NB4 (cell line): ENCODE measurements at regions not wholly inside any gene's neighbourhood (a gene's known extent, or its start where the extent isn't known, plus 50 kb on each side); places are given as distances from the start of the nearest gene placed in this dataset.

Experiments used
- MYC ChIP-seq: IDR thresholded peaks from 2 replicates; pipeline ENCODE4 v1.6.1; 2011; ENCODE audit warnings: low read depth, low read length
- POLR2A ChIP-seq: IDR thresholded peaks from 2 replicates; pipeline ENCODE4 v1.6.1; 2011; ENCODE audit warnings: mild to moderate bottlenecking; ENCODE audit not compliant: insufficient read length; ENCODE audit errors: extremely low read depth
- TF ChIP-seq, protein P1 (sequence below): IDR thresholded peaks from one replicate; pipeline ENCODE4 v1.5.1; 2012; ENCODE audit warnings: low read depth, low read length
- TF ChIP-seq, protein P2 (sequence below): IDR thresholded peaks from 2 replicates; pipeline ENCODE4 v1.6.1; 2011; ENCODE audit warnings: low read depth, low read length

DNA sequence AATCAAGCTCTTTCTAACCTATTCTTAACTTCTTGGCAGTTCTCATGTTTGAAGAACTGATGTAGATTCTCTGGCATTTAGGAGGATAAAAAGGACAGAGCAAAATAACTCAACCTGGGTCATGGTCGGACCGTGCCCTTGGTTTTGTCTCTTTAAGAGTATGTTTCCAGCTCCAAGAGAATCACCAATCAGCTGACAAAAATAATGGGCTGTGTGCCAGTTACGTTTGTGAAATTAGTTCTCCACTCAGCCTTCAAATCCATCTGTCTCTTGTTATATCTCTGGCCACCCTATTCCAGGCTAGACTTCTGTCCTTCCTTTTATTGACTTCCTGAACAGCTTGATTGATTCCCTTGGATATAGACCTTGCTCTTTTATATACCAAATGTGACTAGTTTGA lies 225.7 kb downstream of the EPHA4 start:
- TF ChIP-seq, protein P1, sequence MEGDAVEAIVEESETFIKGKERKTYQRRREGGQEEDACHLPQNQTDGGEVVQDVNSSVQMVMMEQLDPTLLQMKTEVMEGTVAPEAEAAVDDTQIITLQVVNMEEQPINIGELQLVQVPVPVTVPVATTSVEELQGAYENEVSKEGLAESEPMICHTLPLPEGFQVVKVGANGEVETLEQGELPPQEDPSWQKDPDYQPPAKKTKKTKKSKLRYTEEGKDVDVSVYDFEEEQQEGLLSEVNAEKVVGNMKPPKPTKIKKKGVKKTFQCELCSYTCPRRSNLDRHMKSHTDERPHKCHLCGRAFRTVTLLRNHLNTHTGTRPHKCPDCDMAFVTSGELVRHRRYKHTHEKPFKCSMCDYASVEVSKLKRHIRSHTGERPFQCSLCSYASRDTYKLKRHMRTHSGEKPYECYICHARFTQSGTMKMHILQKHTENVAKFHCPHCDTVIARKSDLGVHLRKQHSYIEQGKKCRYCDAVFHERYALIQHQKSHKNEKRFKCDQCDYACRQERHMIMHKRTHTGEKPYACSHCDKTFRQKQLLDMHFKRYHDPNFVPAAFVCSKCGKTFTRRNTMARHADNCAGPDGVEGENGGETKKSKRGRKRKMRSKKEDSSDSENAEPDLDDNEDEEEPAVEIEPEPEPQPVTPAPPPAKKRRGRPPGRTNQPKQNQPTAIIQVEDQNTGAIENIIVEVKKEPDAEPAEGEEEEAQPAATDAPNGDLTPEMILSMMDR, result no peak
- no peak for TF ChIP-seq POLR2A
- TF ChIP-seq MYC, result no peak
- TF ChIP-seq, protein P2, sequence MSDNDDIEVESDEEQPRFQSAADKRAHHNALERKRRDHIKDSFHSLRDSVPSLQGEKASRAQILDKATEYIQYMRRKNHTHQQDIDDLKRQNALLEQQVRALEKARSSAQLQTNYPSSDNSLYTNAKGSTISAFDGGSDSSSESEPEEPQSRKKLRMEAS, result no peak
